ENCODE measurements at regions not wholly inside any gene's neighbourhood (a gene's known extent, or its start where the extent isn't known, plus 50 kb on each side); places are given as distances from the start of the nearest gene placed in this dataset.

DNA sequence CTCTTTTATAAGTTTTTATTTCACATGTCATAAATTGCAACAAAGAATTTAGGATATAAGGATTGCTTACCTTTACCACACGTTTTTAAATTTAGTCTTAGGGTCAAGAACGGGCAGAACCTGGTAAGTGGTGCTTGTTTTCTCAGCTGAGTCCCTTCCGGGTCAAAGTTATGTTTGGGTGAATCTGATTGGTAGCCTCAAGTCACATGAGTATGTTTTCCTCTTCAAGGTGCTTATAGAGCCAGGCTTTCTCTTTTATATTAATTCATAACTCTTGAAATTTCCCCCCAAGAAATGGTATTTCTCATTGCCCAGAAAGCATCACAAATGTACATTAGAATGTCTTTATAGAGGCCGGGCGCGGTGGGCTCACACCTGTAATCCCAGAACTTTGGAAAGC, 415.7 kb upstream of the ROBO2 start:
- no peak overlapping the region for H2BK120ac ChIP-seq (replicated peaks; ENCODE audit: low read depth, low read length)
- H4K8ac ChIP-seq (ENCODE audit: extremely low read depth, insufficient read depth, low read length) = no peak overlapping the region
- no peaks in the 10 kb centered on the region for H3K23me2 ChIP-seq (ENCODE audit: low read depth, low read length)
- H3K14ac ChIP-seq (ENCODE audit: insufficient read length) = no peak overlapping the region
- H2AFZ ChIP-seq (ENCODE audit: low read length) = no peak overlapping the region
- no peak overlapping the region for H2BK15ac ChIP-seq (ENCODE audit: low read length)
- no peak overlapping the region for H3K9ac ChIP-seq (replicated peaks in 1 of 4; ENCODE audit: extremely low read depth in 1 of 4, low read depth in 3 of 4, low read length in 3 of 4)
- no peaks in the 10 kb centered on the region for H3K4me1 ChIP-seq (replicated peaks in 1 of 4; ENCODE audit: control insufficient read depth in 3 of 4, insufficient read depth in 4 of 4, low read length in 3 of 4)
- H3K79me2 ChIP-seq (ENCODE audit: control insufficient read depth in 1 of 2, insufficient read depth in 2 of 2, low read length in 2 of 2) = no peaks in the 10 kb centered on the region
- H4K91ac ChIP-seq (replicated peaks; ENCODE audit: insufficient read length, low read length) = no peak overlapping the region
- no peaks in the 10 kb centered on the region for H3K79me1 ChIP-seq (ENCODE audit: low read depth, low read length)
- no peak overlapping the region for H2AK5ac ChIP-seq (ENCODE audit: low read depth, low read length)
- WGBS, 2 experiments (ENCODE audit: extremely low coverage in 1 of 2, insufficient coverage in 1 of 2, insufficient read length in 1 of 2, insufficient replicate concordance in 2 of 2, low coverage in 1 of 2, low lambda C conversion rate in 2 of 2, missing lambda C conversion rate in 1 of 2) = 97% methylated on average over 6 of the region's 6 CpGs; no CpG with 5 or more reads in 1 of the 2 experiments
- H3K23ac ChIP-seq (ENCODE audit: insufficient read length) = no peak overlapping the region
- H3K9me3 ChIP-seq (ENCODE audit: insufficient read depth in 2 of 2, low read depth in 1 of 2, low read length in 1 of 2) = no peaks in the 10 kb centered on the region
- H2BK5ac ChIP-seq (ENCODE audit: low read depth, low read length) = no peak overlapping the region
- no peak overlapping the region for H3K4me2 ChIP-seq (ENCODE audit: insufficient read depth in 1 of 2, low read depth in 2 of 2, low read length in 2 of 2)
- no peak overlapping the region for H4K5ac ChIP-seq (ENCODE audit: insufficient read length, low read depth, low read length)
- DNase-seq (ENCODE audit: low read depth in 1 of 2, low spot score in 2 of 2) (no peak), FAIRE-seq (no peak)
- no peak overlapping the region for H3K18ac ChIP-seq (ENCODE audit: extremely low read depth, low read length)
- H4K20me1 ChIP-seq (replicated peaks in 1 of 2; ENCODE audit: control insufficient read depth in 1 of 2, insufficient read depth in 2 of 2, low read length in 2 of 2) = no peaks in the 10 kb centered on the region
- H3K27ac ChIP-seq (ENCODE audit: low read depth, low read length) = no peak overlapping the region
- H3K4me3 ChIP-seq (ENCODE audit: extremely low read depth in 1 of 4, insufficient read depth in 2 of 4, low read depth in 3 of 4, low read length in 4 of 4) = no peak overlapping the region
- CTCF ChIA-PET (ENCODE audit: partially characterized antibody) = interaction anchor here (1.2 to 1.4 kb wide), 2 partner anchors 10 to 39 kb away, joined by 3 to 8 read pairs; no protein-coding TSS in a partner anchor
- no peak overlapping the region for H2BK12ac ChIP-seq (ENCODE audit: low read depth, low read length)
- H3K27me3 ChIP-seq (replicated peaks in 1 of 4; ENCODE audit: control insufficient read depth in 3 of 4, extremely low read depth in 1 of 4, insufficient read depth in 3 of 4, low read length in 3 of 4) = no peaks in the 10 kb centered on the region
- POLR2A ChIA-PET (ENCODE audit: partially characterized antibody) = no interaction called here
- H3K36me3 ChIP-seq (ENCODE audit: control insufficient read depth in 2 of 4, insufficient read depth in 4 of 4, low read length in 3 of 4) = no peaks in the 10 kb centered on the region
- H3K4ac ChIP-seq (replicated peaks; ENCODE audit: insufficient read length, low read depth, low read length) = no peak overlapping the region
- H3K56ac ChIP-seq (replicated peaks; ENCODE audit: insufficient read length, low read depth, low read length) = no peak overlapping the region
- no peak overlapping the region for H2BK20ac ChIP-seq (ENCODE audit: low read length)
- TF ChIP-seq ASH2L (IDR thresholded peaks at IDR 0.05; ENCODE audit: low read length) (no peak), SIN3A (conservative IDR thresholded peaks at IDR 0.05 in 1 of 2, IDR thresholded peaks at IDR 0.05 in 1 of 2; ENCODE audit: low read depth in 1 of 2, low read length in 2 of 2) (no peak), EZH2 (IDR thresholded peaks at IDR 0.05; ENCODE audit: low read depth, low read length, severe bottlenecking) (no peak), JUND (IDR thresholded peaks at IDR 0.05; ENCODE audit: low read length) (no peak), TCF12 (IDR thresholded peaks at IDR 0.05; ENCODE audit: low read depth, low read length) (no peak), SP2 (IDR thresholded peaks at IDR 0.05; ENCODE audit: low read length) (no peak), CHD1 (IDR thresholded peaks at IDR 0.05; ENCODE audit: low read depth, low read length) (no peak), SP4 (IDR thresholded peaks at IDR 0.05; ENCODE audit: low read length) (no peak), POLR2AphosphoS5 (IDR thresholded peaks at IDR 0.05; ENCODE audit: low read depth, low read length) (no peak), YY1 (IDR thresholded peaks at IDR 0.05; ENCODE audit: low read depth, low read length) (no peak)
- TF ChIP-seq, protein P1, sequence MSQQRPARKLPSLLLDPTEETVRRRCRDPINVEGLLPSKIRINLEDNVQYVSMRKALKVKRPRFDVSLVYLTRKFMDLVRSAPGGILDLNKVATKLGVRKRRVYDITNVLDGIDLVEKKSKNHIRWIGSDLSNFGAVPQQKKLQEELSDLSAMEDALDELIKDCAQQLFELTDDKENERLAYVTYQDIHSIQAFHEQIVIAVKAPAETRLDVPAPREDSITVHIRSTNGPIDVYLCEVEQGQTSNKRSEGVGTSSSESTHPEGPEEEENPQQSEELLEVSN (IDR thresholded peaks at IDR 0.05) = no peak
- TF ChIP-seq, protein P2, sequence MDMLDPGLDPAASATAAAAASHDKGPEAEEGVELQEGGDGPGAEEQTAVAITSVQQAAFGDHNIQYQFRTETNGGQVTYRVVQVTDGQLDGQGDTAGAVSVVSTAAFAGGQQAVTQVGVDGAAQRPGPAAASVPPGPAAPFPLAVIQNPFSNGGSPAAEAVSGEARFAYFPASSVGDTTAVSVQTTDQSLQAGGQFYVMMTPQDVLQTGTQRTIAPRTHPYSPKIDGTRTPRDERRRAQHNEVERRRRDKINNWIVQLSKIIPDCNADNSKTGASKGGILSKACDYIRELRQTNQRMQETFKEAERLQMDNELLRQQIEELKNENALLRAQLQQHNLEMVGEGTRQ (IDR thresholded peaks at IDR 0.05; ENCODE audit: low read length) = no peak

Measured in H1 (cell line).